ENCODE measurements at regions not wholly inside any gene's neighbourhood (a gene's known extent, or its start where the extent isn't known, plus 50 kb on each side); places are given as distances from the start of the nearest gene placed in this dataset.

- TF ChIP-seq CTCF (IDR thresholded peaks at IDR 0.05): no peak
- TF ChIP-seq POLR2A (IDR thresholded peaks at IDR 0.05): no peak
Observed at GRCh38 chr9:81096625-81097024, 592.7 kb downstream of the TLE1 start.
